Left ventricle myocardium inferior (tissue), 1 donor: ENCODE measurements at regions not wholly inside any gene's neighbourhood (a gene's known extent, or its start where the extent isn't known, plus 50 kb on each side); places are given as distances from the start of the nearest gene placed in this dataset.

Experiments used
- DNase-seq: peaks from one replicate; pipeline ENCODE4 v3.0.0-alpha.2; 2020
- H3K27ac ChIP-seq: fragments of 200-600 bp; replicated peaks from 2 replicates; pipeline ENCODE4 v1.8.0; 2021
- H3K27me3 ChIP-seq: fragments of 200-600 bp; 2 replicates; pipeline ENCODE4 v1.8.0; 2021; ENCODE audit warnings: low read depth
- H3K36me3 ChIP-seq: fragments of 200-600 bp; 2 replicates; pipeline ENCODE4 v1.8.0; 2021
- H3K4me1 ChIP-seq: fragments of 200-600 bp; 2 replicates; pipeline ENCODE4 v1.8.0; 2021
- H3K4me3 ChIP-seq: fragments of 200-600 bp; 2 replicates; pipeline ENCODE4 v1.8.0; 2021; ENCODE audit warnings: mild to moderate bottlenecking, moderate library complexity
- H3K9me3 ChIP-seq: fragments of 200-600 bp; replicated peaks from 2 replicates; pipeline ENCODE4 v1.8.0; 2021
- CTCF ChIP-seq: fragments of 200-600 bp; IDR thresholded peaks from 2 replicates; pipeline ENCODE4 v1.8.0; 2021; ENCODE audit warnings: antibody characterized with exemption, mild to moderate bottlenecking, borderline replicate concordance
- intact Hi-C: fragments of 100-400 bp; cut with micrococcal nuclease; formaldehyde crosslinking; loops from one replicate; pipeline ENCODE4 v1.11.0; 2022
- donor health status: DM: no; HTN: yes; CAD: no; lungs with severe emphysema.

- H3K27me3 ChIP-seq, result no peaks in the 10 kb centered on the region
- H3K36me3 ChIP-seq, result no peaks in the 10 kb centered on the region
- TF ChIP-seq CTCF, result no peak
- no peak overlapping the region for H3K27ac ChIP-seq
- H3K4me3 ChIP-seq, result no peak overlapping the region
- intact Hi-C loops, result loop anchor here (10.0 kb wide), 1 partner anchor 49 kb away; no protein-coding TSS in a partner anchor
- peaks cover 4% of the 10 kb centered on the region for H3K4me1 ChIP-seq
- no peak for DNase-seq
- H3K9me3 ChIP-seq, result no peaks in the 10 kb centered on the region
Measured at GRCh38 chr2:158905341-158905740, 63.1 kb upstream of the TANC1 start.

DNA sequence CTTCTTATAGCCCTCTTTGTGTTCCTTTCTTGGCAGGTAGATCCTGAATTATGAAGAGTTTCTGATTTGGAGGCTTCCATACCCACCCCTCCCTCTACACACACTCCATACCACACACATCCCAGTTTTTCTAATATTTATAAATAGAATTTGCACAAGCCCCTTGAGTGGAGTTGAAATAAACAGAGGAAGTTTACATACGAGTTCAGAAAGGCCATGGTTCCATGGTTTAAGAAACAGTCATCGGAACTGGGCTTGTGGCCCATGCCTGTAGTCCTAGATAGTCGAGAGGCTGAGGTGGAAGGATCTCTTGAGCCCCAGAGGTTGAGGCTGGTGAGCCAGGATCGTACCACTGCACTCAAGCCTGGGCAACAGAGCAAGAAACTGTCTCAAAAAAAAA is 62.7 kb upstream of the TANC1 start:
- Histone ChIP-seq H3K4me1 (peaks cover 4% of the 10 kb centered on the region), H3K36me3 (no peaks in the 10 kb centered on the region), H3K27ac (no peak overlapping the region), H3K27me3 (no peaks in the 10 kb centered on the region), H3K4me3 (no peak overlapping the region), H3K9me3 (no peaks in the 10 kb centered on the region)
- no peak for TF ChIP-seq CTCF
- intact Hi-C loops, result loop anchor here (10.0 kb wide), 1 partner anchor 49 kb away; no protein-coding TSS in a partner anchor
- DNase-seq, result no peak

GRCh38 chr2:158907926-158908456 is 60.4 kb upstream of the TANC1 start:
- no peak for TF ChIP-seq CTCF
- Histone ChIP-seq H3K4me1 (no peaks in the 10 kb centered on the region), H3K27ac (no peak overlapping the region), H3K4me3 (no peak overlapping the region), H3K9me3 (no peaks in the 10 kb centered on the region), H3K27me3 (no peaks in the 10 kb centered on the region), H3K36me3 (no peaks in the 10 kb centered on the region)
- no peak for DNase-seq
- intact Hi-C loops, result loop anchor here (10.0 kb wide), 1 partner anchor 47 kb away; no protein-coding TSS in a partner anchor

- intact Hi-C loops, result no loop called here
- H3K27me3 ChIP-seq, result no peaks in the 10 kb centered on the region
- H3K9me3 ChIP-seq, result no peaks in the 10 kb centered on the region
- no peak overlapping the region for H3K27ac ChIP-seq
- H3K4me1 ChIP-seq, result no peaks in the 10 kb centered on the region
- no peak for TF ChIP-seq CTCF
- no peak overlapping the region for H3K4me3 ChIP-seq
- H3K36me3 ChIP-seq, result no peaks in the 10 kb centered on the region
- no peak for DNase-seq
Measured at GRCh38 chr2:158912112-158912511, 56.3 kb upstream of the TANC1 start.

DNA sequence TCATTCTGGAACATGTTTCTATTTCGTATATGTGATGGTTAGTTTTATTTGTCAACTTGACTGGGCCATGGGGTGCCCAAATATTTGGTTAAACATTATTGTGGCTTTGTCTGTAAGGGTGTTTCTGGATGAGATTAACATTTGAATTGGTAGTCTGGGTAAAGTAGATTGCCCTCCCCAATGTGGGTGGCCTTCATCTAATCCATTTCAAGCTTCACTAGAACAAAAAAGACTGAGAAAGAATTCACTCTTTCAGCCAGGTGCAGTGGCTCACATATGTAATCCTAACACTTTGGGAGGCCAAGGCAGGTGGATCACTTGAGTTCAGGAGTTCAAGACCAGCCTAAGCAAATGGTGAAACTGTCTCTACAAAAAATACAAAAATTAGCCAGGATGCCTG is 55.7 kb upstream of the TANC1 start:
- intact Hi-C loops, result no loop called here
- Histone ChIP-seq H3K36me3 (no peaks in the 10 kb centered on the region), H3K4me1 (no peaks in the 10 kb centered on the region), H3K9me3 (no peaks in the 10 kb centered on the region), H3K27me3 (no peaks in the 10 kb centered on the region), H3K4me3 (no peak overlapping the region), H3K27ac (no peak overlapping the region)
- DNase-seq, result no peak
- TF ChIP-seq CTCF, result no peak
